ENCODE measurements at regions not wholly inside any gene's neighbourhood (a gene's known extent, or its start where the extent isn't known, plus 50 kb on each side); places are given as distances from the start of the nearest gene placed in this dataset.

DNA sequence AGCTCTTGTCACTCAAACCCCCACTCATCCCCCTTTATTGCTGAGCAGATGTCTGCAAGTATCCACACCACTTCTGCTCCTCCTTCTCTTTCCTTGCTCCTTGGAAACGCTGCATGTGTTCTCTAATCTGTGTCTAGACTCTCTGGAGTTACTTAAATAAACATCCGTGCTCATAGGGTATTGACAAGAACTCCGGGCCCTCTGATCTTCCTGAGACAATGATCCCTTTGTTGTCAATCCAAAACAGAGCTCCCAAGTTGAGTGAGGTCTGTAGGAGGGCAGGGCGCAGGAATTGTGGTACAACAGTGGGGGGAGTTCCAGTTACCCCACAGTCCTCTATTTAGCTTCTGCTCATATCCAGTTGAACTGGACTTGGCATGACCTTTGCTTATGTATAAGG lies 489.0 kb downstream of the SNAPC1 start:
- TF ChIP-seq CTCF (IDR thresholded peaks at IDR 0.05; ENCODE audit: insufficient read depth, low read length, poor library complexity, severe bottlenecking) (no peak), EZH2phosphoT487 (conservative IDR thresholded peaks at IDR 0.05; ENCODE audit: low read length) (no peak)

Data from SU-DHL-6 (cell line).